K562 (cell line): ENCODE measurements at regions not wholly inside any gene's neighbourhood (a gene's known extent, or its start where the extent isn't known, plus 50 kb on each side); places are given as distances from the start of the nearest gene placed in this dataset.

Experiments used
- BMI1 ChIP-seq: fragments of 150-350 bp; IDR thresholded peaks from 2 replicates; pipeline ENCODE4 v1.6.1; 2014; ENCODE audit warnings: low read length
- ELF4 ChIP-seq: fragments of 450-650 bp; formaldehyde crosslinking; IDR thresholded peaks from 2 replicates; pipeline ENCODE4 v1.4.0; 2022; ENCODE audit warnings: missing genetic modification characterization
- NFE2 ChIP-seq: IDR thresholded peaks from 2 replicates; pipeline ENCODE4 v1.6.1; 2014; ENCODE audit warnings: antibody characterized with exemption, low read depth
- TBP ChIP-seq: optimal IDR thresholded peaks from 2 replicates; pipeline ENCODE3; 2011; ENCODE audit warnings: low read depth, low read length, improper control_type of control experiment
- ZKSCAN8 ChIP-seq: fragments of 200-800 bp; sonication (Bioruptor generic); IDR thresholded peaks from 2 replicates; pipeline ENCODE4 v1.6.1; 2016; ENCODE audit warnings: missing genetic modification characterization, missing compliant biosample characterization
- ZNF140 ChIP-seq: fragments of 250-450 bp; sonication (Bioruptor Pico); IDR thresholded peaks from 2 replicates; pipeline ENCODE4 v1.8.0; 2021; ENCODE audit warnings: moderate library complexity, mild to moderate bottlenecking, inconsistent platforms
- ZNF165 ChIP-seq: fragments of 250-450 bp; sonication (Bioruptor Pico); IDR thresholded peaks from 2 replicates; pipeline ENCODE4 v1.4.0; 2020; ENCODE audit warnings: borderline replicate concordance
- ZNF263 ChIP-seq: sonication (generic); formaldehyde crosslinking; IDR thresholded peaks from 2 replicates; pipeline ENCODE4 v1.8.0; 2022; ENCODE audit warnings: mild to moderate bottlenecking, missing genetic modification reagents, borderline replicate concordance
- TF ChIP-seq, protein P1 (sequence below): IDR thresholded peaks from 2 replicates; pipeline ENCODE4 v1.6.1; 2011; ENCODE audit warnings: borderline replicate concordance, low read depth, mild to moderate bottlenecking, moderate library complexity, low read length; ENCODE audit not compliant: insufficient read depth, poor library complexity, severe bottlenecking
- TF ChIP-seq, protein P2 (sequence below): sonication (generic); formaldehyde crosslinking; IDR thresholded peaks from 2 replicates; pipeline ENCODE4 v1.8.0; 2022; ENCODE audit warnings: missing genetic modification reagents, mild to moderate bottlenecking, moderate library complexity, borderline replicate concordance
- TF ChIP-seq, protein P3 (sequence below): sonication (generic); formaldehyde crosslinking; IDR thresholded peaks from 2 replicates; pipeline ENCODE4 v1.8.0; 2022; ENCODE audit warnings: mild to moderate bottlenecking, missing genetic modification reagents

DNA sequence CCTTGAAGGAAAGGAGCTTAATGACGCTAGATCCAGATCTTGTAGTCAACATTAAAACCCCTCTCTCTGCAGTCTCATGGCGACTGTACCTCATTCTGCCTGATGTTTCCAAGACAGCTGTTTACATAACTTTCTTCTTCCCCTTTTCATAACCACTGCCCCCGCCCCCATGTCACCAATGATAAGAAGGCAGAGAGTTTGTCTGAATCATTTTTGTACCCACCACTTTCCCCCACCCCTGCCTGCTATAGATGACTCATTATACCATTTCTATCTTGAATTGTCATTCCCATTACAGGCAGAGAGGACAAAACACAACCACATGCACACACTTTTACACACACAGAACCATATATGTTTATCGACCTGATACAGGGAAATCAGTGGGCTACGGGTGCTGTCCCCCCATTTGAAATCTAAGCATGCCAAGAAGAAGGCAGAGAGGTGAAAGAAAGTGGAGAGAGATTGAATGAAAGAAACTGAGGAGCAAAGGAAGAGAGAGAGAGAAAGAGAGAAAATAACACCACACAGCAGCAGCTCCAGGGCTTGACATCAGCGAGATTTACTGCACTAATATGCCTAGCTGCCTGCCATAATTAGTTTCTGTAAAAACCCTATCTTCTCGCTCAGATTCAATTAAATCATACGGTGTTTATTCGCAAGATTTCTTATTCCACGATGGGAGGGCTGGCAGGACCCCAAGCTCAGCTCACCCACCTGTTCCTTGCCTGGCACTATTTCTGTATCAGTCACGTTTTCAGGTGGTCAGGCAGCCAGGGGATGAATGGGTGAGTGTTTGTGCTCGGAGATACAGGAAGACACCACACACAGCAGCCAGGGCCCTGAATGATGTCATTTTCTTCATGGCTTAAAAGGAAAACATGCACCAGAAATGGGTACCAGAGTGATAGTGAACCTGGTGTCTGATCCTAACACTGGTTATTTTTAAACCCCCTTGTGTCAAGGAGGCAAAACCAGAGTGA lies 114.3 kb upstream of the SERP2 start (continued):
- TF ChIP-seq ZNF140 (CRISPR knock-in tag) (no peak), ZKSCAN8 (CRISPR knock-in tag) (no peak), ELF4 (CRISPR knock-in tag) (no peak), TBP (no peak), NFE2 (peak; percentile 57; the same call in 1 of the 2 replicates), BMI1 (no peak), ZNF165 (CRISPR knock-in tag) (no peak), ZNF263 (no peak)
- TF ChIP-seq, protein P1, sequence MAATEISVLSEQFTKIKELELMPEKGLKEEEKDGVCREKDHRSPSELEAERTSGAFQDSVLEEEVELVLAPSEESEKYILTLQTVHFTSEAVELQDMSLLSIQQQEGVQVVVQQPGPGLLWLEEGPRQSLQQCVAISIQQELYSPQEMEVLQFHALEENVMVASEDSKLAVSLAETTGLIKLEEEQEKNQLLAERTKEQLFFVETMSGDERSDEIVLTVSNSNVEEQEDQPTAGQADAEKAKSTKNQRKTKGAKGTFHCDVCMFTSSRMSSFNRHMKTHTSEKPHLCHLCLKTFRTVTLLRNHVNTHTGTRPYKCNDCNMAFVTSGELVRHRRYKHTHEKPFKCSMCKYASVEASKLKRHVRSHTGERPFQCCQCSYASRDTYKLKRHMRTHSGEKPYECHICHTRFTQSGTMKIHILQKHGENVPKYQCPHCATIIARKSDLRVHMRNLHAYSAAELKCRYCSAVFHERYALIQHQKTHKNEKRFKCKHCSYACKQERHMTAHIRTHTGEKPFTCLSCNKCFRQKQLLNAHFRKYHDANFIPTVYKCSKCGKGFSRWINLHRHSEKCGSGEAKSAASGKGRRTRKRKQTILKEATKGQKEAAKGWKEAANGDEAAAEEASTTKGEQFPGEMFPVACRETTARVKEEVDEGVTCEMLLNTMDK: no peak
- TF ChIP-seq, protein P2, sequence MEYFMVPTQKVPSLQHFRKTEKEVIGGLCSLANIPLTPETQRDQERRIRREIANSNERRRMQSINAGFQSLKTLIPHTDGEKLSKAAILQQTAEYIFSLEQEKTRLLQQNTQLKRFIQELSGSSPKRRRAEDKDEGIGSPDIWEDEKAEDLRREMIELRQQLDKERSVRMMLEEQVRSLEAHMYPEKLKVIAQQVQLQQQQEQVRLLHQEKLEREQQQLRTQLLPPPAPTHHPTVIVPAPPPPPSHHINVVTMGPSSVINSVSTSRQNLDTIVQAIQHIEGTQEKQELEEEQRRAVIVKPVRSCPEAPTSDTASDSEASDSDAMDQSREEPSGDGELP (CRISPR knock-in tag): peak; percentile 43; the same call in 1 of the 2 replicates
- TF ChIP-seq, protein P3, sequence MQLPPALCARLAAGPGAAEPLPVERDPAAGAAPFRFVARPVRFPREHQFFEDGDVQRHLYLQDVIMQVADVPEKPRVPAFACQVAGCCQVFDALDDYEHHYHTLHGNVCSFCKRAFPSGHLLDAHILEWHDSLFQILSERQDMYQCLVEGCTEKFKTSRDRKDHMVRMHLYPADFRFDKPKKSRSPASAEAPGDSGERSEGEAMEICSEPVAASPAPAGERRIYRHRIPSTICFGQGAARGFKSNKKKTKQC (CRISPR knock-in tag): no peak
